Erythroblast (primary cell): ENCODE measurements at regions not wholly inside any gene's neighbourhood (a gene's known extent, or its start where the extent isn't known, plus 50 kb on each side); places are given as distances from the start of the nearest gene placed in this dataset.

Experiments
- GATA1 ChIP-seq: IDR thresholded peaks from 2 replicates; pipeline ENCODE4 v1.6.1; 2011; ENCODE audit warnings: low read depth, mild to moderate bottlenecking, control low read depth, low read length, moderate library complexity
- POLR2A ChIP-seq: IDR thresholded peaks from 2 replicates; pipeline ENCODE4 v1.6.1; 2011; ENCODE audit warnings: mild to moderate bottlenecking, low read length

DNA sequence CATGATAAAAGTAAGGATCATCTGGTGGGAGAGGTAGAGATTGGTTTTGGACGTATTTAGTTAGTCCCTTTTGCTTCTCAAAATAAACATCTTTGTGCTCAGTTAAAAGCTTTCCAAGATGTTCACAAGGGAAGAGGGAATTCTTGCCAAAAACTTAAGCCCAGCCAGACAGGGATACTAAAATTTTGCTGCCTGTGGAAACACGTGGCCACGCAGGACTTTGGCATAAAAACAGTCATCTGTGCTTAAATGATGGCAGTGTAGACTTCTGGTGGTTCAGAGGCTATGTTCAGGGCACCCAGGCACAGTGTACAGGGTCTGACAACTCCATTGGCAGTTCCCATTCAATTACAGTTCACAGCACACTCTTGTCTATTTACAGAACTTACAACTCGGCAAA, 93.2 kb upstream of the JADE1 start:
- TF ChIP-seq POLR2A, result no peak
- TF ChIP-seq GATA1, result no peak
